IPS-NIHi11 (cell line): ENCODE measurements at regions not wholly inside any gene's neighbourhood (a gene's known extent, or its start where the extent isn't known, plus 50 kb on each side); places are given as distances from the start of the nearest gene placed in this dataset.
"Not testable (repeated sequence)": the region's sequence is repeated elsewhere in the genome, so short reads cannot be mapped to it uniquely, and the experiment has no call there.

ENCODE experiments used
- DNase-seq: peaks from one replicate; pipeline ENCODE4 v3.0.0; 2012; ENCODE audit warnings: mixed read lengths, low spot score

- no peak for DNase-seq
Observed at GRCh38 chr7:145462463-145462862, 626.6 kb upstream of the TPK1 start.

GRCh38 chr7:145434811-145435210 lies 599.0 kb upstream of the TPK1 start:
- no peak for DNase-seq

- DNase-seq, result no peak
Observed at GRCh38 chr7:145431834-145432233, 596.0 kb upstream of the TPK1 start.

GRCh38 chr7:145418481-145418880 lies 582.6 kb upstream of the TPK1 start:
- not testable (repeated sequence) for DNase-seq

GRCh38 chr7:145411066-145411465 lies 575.2 kb upstream of the TPK1 start:
- no peak for DNase-seq

GRCh38 chr7:145398758-145399157 lies 562.9 kb upstream of the TPK1 start:
- DNase-seq, result no peak

GRCh38 chr7:145394126-145394525 lies 558.3 kb upstream of the TPK1 start:
- no peak for DNase-seq

GRCh38 chr7:145382762-145383161 lies 546.9 kb upstream of the TPK1 start:
- no peak for DNase-seq

- no peak for DNase-seq
Observed at GRCh38 chr7:145378197-145378596, 542.3 kb upstream of the TPK1 start.

GRCh38 chr7:145360511-145361100 lies 524.8 kb upstream of the TPK1 start:
- no peak for DNase-seq

- DNase-seq, result no peak
Observed at GRCh38 chr7:145350334-145350733, 514.5 kb upstream of the TPK1 start.

GRCh38 chr7:145349452-145349851 lies 513.6 kb upstream of the TPK1 start:
- not testable (repeated sequence) for DNase-seq

GRCh38 chr7:145347271-145347670 lies 511.4 kb upstream of the TPK1 start:
- DNase-seq, result no peak

GRCh38 chr7:145339319-145339718 lies 503.5 kb upstream of the TPK1 start:
- DNase-seq, result no peak

GRCh38 chr7:145331522-145331921 lies 495.7 kb upstream of the TPK1 start:
- DNase-seq, result no peak

- DNase-seq, result no peak
Observed at GRCh38 chr7:145331076-145331475, 495.2 kb upstream of the TPK1 start.

GRCh38 chr7:145327646-145328045 lies 491.8 kb upstream of the TPK1 start:
- DNase-seq, result no peak

- DNase-seq, result no peak
Observed at GRCh38 chr7:145324081-145324480, 488.2 kb upstream of the TPK1 start.

- no peak for DNase-seq
Observed at GRCh38 chr7:145313551-145313950, 477.7 kb upstream of the TPK1 start.

- DNase-seq, result no peak
Observed at GRCh38 chr7:145293754-145294153, 457.9 kb upstream of the TPK1 start.

- no peak for DNase-seq
Observed at GRCh38 chr7:145293228-145293701, 457.4 kb upstream of the TPK1 start.

GRCh38 chr7:145289384-145289783 lies 453.5 kb upstream of the TPK1 start:
- no peak for DNase-seq

GRCh38 chr7:145276118-145276517 lies 440.3 kb upstream of the TPK1 start:
- DNase-seq, result no peak

GRCh38 chr7:145269418-145270161 lies 433.7 kb upstream of the TPK1 start:
- DNase-seq, result no peak
